NCI-H1092 (cell line): ENCODE measurements at regions not wholly inside any gene's neighbourhood (a gene's known extent, or its start where the extent isn't known, plus 50 kb on each side); places are given as distances from the start of the nearest gene placed in this dataset.
"Not testable (repeated sequence)": the region's sequence is repeated elsewhere in the genome, so short reads cannot be mapped to it uniquely, and the experiment has no call there.

Experiments
- DNase-seq: peaks from one replicate; lab custom pipeline; 2025; lab: John Stamatoyannopoulos, UW

DNA sequence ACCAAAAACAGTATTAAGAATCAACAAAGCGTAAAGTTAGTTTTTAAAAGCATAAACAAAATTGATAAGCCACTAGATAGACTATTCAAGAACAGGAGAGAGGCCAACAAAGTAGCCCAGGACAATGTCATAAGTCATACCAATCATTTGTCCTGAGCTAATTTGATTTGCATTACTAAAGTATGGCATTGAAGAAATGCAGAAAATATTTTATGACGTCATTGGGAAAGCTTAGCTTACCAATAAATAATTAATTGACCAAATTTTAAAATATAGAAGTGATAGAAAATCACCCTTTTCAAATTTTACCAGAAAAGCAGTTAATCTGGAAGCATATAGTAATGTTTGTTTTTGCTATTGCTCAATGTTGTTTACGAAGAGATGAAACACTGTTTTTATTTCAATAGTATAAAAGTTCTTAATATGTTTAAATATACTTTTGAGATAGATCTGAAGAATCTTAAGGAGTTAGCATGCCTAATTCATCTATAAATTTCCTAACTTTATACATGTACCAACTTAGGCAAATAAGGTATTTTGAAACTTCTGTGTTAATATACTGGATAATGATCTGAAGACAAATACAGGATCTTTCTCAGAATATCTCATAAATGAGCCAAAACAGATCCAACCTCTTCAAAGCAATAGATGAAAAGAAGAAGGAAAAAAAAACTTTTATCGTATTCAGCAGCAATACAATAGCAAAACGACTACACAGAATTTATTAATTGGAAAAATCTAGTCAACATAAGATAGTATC lies 1118.5 kb downstream of the SLC16A7 start:
- DNase-seq, result no peak

DNA sequence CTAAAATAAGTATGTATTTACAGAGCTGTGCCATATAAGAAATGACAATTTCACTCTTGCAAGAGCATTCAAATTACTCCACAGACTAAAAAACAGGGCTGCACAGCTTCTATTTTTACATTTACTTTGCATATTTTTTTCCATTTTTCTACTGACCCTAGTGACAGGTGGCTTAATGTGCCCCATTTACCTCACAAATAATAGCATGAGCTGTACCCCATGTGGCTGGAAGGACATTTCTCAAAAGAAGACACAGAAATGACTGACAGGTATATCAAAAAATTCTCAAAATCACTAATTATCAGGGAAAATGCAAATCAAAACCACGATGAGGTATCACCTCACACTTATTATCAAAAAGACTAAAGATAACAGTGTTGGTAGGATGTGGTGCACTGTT lies 1128.6 kb downstream of the SLC16A7 start:
- no peak for DNase-seq

GRCh38 chr12:60724984-60725383 lies 1129.2 kb downstream of the SLC16A7 start:
- DNase-seq, result no peak

DNA sequence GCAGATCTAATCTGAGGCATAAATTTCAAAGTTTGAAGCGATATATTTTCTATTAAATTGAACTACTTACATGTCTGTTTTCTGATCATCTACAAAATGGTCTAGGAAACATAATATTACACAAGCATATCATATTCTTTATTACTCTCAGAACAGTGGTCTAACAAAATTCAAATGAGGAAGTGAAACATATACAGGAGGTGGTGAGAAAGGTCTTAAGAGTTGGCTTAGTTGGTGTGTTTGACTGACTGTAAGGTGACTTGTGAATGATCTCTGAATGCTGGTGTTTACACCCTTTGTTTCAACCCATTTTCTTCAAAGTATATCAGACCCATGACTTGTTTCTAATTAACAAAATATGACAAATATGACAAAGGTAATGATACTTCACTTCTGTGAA lies 1156.8 kb downstream of the SLC16A7 start:
- no peak for DNase-seq

- DNase-seq, result no peak
Observed at GRCh38 chr12:60758224-60758623, 1162.4 kb downstream of the SLC16A7 start.

DNA sequence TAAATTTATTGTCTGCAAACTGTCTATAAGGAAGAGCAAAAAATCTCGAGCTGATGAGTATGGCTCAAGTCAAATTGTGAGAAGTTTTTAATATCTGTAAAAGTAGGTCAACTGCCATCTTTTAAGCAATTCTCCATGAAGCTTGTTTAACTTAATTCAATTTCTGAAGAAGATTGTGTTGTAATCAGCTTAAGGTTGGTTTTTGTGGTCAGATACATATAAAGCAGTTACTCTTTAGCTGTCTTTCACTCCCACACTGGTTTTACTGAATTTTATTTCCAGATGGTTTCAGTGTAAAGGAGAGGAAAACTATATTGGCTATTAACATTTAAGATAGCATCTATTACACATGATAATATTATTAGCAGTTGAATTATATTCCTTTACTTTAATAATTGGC lies 1165.1 kb downstream of the SLC16A7 start:
- no peak for DNase-seq

GRCh38 chr12:60801166-60801565 lies 1205.3 kb downstream of the SLC16A7 start:
- DNase-seq, result not testable (repeated sequence)

GRCh38 chr12:60803147-60803546 lies 1207.3 kb downstream of the SLC16A7 start:
- no peak for DNase-seq

DNA sequence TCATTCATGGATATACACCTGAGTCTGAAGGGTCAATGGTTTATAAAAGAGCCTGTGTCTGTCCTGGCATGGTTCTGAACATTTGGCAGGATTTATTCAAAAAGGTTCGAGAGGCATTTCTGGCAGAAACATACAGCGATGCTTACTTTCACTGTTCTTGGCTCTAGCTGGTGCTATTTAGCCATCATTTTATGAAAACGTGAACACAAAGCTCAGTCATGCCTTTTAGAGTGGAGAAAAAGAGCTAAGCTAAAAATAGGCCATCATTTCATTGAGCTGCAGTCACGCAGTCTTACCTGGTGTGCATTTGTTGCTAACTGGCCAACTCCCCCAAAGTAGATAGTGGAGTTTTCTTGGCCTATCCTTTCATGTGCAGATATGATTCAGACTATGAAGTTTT lies 1209.5 kb downstream of the SLC16A7 start:
- no peak for DNase-seq

DNA sequence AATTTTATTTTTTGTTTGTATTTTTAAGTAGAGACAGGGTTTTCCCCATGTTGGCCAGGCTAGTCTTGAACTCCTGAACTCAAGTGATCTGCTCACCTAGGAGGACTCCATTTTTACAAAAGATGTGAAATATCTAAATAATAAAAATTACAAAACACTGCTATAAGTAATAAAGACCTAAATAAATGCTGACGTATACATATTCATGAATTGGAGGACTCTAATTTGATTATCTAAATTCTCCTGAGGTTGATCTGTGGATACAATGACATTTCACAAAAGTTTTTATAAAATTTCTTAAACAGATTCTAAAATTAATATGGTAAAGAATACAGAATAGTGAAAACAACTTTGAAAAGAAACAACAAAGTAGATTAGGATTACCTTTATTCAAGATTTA lies 1224.0 kb downstream of the SLC16A7 start:
- no peak for DNase-seq

DNA sequence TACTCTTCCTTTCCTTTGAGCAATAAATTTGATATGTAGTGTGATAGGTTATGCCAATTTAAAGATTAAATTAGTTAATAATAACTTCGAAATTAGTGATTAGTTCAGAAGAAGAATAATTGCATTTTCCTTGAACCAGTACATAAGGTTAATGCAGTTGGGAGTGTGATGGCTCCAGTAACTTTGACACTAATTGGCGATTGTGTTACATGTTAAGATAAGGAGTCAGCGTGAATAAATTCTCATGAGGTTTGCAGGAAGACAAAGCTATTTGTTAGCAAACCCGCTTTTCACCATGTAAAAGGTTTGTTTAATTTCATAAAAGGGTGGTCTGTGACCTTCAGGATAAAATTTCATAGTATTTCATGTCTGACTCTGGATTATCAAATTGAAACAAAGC lies 1226.8 kb downstream of the SLC16A7 start:
- no peak for DNase-seq

DNA sequence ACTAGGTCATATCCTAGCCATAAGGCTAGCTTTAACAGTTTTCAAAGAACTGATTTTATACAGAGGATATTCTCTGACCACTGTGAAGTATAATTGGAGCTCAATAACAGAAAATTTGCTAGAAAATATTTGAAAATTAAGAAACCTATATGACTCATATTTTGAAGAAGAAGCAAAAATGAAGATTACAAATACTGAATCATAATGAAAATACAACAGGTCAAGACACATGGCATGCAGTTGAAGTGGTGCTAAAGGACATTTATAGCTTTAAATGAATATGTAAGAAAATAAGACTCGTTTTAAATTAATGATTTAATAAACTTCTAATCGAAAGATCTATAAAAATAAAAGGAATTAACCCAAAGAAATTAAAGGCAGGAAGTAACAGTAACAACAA lies 1234.6 kb downstream of the SLC16A7 start:
- no peak for DNase-seq

- no peak for DNase-seq
Observed at GRCh38 chr12:60832290-60832689, 1236.5 kb downstream of the SLC16A7 start.

GRCh38 chr12:60834372-60834771 lies 1238.5 kb downstream of the SLC16A7 start:
- DNase-seq, result no peak

DNA sequence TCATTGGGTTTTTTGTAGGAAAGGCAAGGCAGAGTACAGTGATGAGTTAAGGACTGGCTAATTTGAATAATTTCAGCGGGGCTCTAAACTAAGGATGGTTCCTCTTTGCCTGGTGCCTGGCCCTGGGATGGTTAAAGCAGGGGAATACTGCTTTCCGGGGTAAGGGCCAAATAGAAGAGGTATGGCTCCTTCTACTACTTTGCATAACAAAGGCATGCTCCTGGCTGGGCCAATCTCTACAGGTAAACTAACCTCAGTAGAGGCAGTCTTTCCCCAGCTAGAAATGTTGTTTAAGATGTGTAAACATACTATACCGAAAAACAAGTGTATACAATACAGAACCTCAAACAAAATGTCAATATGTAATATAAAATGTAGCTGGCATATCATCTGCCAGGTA lies 1239.0 kb downstream of the SLC16A7 start:
- no peak for DNase-seq

DNA sequence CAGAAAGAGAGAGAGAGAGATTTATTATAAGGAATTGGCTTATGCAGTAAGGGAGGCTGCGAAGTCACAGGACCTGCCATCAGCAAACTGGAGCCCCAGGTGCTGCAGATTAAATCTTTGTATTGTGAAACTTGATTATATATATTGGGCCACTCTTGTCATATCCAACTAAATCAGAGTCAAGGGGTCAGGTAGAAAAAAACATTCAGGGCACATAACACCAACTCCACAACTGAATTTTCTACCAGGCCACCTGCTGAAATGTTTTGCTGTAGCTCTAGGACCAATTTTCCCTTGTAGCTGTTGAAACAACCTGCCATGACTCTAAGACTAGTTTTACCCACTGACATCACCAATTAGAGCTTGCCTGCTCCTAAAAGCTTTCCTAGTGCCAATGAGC lies 1240.8 kb downstream of the SLC16A7 start:
- no peak for DNase-seq

GRCh38 chr12:60842181-60842580 lies 1246.4 kb downstream of the SLC16A7 start:
- DNase-seq, result no peak

DNA sequence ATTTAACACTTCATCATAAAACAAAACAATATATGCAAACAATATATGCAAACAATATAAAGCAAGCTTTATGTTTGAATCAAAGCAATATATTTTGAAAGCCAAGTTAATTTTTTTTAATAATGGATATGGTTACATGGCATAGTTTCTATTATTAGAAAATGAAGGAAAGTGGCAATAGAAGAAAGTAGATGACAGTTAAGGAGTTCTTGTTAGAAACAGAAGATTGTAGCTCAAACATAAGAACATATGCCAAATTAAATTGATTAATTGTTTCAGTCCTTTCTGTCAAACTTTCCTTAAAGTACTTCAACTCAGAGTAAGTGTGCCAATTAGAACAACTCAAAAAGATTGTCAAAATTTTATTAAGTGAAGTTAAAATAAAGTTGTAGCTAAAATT lies 1248.3 kb downstream of the SLC16A7 start:
- DNase-seq, result no peak

DNA sequence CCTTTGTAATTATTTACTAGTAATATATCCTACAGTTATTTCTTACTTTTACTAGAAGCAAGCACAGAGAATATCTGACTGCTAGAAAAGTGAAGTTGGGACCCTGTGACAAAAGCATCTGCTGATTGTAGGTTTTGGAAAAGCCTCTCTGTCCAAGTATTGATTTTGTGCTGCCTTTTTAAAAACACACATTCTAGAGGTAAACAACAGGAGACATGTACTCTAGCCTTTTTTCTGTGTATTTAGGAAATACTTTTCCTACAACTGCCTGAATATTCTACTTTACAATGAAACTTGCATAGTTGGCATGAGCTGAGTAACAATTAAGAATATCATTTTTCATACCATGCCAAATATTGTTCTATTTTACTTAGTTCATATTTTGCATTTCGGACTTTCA lies 1249.0 kb downstream of the SLC16A7 start:
- DNase-seq, result no peak

DNA sequence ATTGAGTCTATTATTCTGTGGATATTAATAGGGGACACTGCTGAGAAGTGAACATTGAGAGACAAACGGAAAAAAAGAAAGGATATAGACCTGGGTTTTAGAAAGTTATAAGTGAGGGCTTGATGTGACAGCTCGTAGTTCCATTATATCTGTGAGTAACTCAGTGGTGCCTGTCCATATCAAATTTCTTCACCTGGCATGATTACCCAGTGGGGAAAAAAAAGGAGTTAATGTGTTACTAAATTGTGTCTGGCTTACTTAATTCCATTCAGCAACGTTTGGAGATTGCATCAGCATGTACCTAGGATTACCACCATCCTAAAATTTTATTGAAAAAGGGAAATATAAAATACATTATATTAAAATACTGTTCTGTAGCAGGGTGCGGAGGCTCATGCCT lies 1249.9 kb downstream of the SLC16A7 start:
- DNase-seq, result no peak

DNA sequence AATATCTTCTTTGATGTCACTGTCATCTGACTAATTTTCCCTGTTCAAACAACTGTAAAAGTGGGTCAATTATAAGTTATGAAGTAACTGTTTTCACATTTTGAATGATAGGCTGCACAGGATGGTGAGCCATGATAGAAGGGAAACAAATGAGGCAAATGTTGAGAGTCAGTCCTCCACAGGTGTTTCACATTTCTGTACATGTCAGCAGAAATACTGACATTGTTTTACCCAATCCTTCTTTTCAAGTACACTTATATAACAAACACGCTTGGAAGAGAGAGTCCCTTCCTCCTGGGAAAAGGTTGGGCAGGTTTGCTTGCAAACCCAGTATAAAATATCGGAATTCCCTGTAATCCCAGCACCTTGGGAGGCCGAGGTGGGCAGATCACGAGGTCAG lies 1251.5 kb downstream of the SLC16A7 start:
- no peak for DNase-seq

DNA sequence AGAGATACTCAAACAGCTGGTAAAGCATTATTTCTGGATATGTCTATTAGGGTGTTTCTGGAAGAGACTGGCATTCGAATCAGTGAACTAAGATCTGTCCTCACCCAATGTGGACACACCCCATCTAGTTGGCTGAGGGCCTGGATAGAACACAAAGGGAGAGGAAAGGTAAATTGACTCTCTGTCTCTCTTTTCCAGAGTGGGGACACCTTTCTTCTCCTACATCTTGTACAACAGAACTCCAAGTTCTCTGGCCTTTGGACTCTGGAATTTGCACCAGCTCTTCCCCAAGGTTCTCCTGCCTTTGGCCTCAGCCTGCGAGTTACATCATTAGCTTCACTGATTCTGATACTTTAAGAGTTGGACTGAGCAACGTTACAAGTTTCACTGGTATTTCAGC lies 1253.9 kb downstream of the SLC16A7 start:
- no peak for DNase-seq

DNA sequence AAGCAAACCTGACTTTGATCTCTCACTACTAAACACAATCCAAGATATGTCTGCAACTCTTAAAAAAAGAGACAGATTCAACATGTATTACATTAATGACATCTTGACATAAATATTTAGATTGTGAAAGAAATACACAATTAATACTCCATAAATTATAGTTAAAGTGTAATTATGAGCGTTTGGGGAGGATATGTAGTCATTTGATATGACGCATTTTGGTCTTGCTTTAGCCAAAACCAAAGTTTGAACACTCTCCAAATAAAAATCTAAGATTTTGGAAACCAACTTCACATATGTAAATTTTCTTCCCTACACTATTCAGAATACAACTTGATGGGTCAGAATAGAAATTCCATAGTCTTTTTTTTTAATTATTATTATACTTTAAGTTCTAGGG lies 1257.6 kb downstream of the SLC16A7 start:
- DNase-seq, result no peak

GRCh38 chr12:60863421-60863820 lies 1267.6 kb downstream of the SLC16A7 start:
- no peak for DNase-seq
